Type B pancreatic cell (in vitro differentiated cells): ENCODE measurements at regions not wholly inside any gene's neighbourhood (a gene's known extent, or its start where the extent isn't known, plus 50 kb on each side); places are given as distances from the start of the nearest gene placed in this dataset.
A peak's percentile ranks its signal among the peaks of the same experiment; 100 is the strongest.

Experiments
- DNase-seq: peaks from one replicate; pipeline ENCODE4 v3.0.0; 2021; ENCODE audit warnings: mixed read lengths; ENCODE audit not compliant: unreplicated experiment; ENCODE audit errors: extremely low spot score
- H3K27ac Mint-ChIP-seq: 2 replicates; pipeline ENCODE4 v1.8.0; 2021; ENCODE audit warnings: mild to moderate bottlenecking, mixed read lengths
- H3K27me3 Mint-ChIP-seq: 2 replicates; pipeline ENCODE4 v1.8.0; 2021; ENCODE audit warnings: mixed read lengths
- H3K36me3 Mint-ChIP-seq: 2 replicates; pipeline ENCODE4 v1.8.0; 2021; ENCODE audit warnings: mixed read lengths
- H3K4me1 Mint-ChIP-seq: one replicate; pipeline ENCODE4 v1.8.0; 2021; ENCODE audit warnings: mixed read lengths; ENCODE audit not compliant: unreplicated experiment
- H3K4me3 Mint-ChIP-seq: 2 replicates; pipeline ENCODE4 v1.8.0; 2021; ENCODE audit warnings: mild to moderate bottlenecking, mixed read lengths
- H3K9me3 Mint-ChIP-seq: 2 replicates; pipeline ENCODE4 v1.8.0; 2021; ENCODE audit warnings: mixed read lengths
- TF ChIP-seq, protein P1 (sequence below): fragments of 200-600 bp; sonication (generic); conservative IDR thresholded peaks from 2 replicates; pipeline ENCODE4 v1.5.0; 2021; ENCODE audit warnings: antibody characterized with exemption, mild to moderate bottlenecking

- TF ChIP-seq, protein P1, sequence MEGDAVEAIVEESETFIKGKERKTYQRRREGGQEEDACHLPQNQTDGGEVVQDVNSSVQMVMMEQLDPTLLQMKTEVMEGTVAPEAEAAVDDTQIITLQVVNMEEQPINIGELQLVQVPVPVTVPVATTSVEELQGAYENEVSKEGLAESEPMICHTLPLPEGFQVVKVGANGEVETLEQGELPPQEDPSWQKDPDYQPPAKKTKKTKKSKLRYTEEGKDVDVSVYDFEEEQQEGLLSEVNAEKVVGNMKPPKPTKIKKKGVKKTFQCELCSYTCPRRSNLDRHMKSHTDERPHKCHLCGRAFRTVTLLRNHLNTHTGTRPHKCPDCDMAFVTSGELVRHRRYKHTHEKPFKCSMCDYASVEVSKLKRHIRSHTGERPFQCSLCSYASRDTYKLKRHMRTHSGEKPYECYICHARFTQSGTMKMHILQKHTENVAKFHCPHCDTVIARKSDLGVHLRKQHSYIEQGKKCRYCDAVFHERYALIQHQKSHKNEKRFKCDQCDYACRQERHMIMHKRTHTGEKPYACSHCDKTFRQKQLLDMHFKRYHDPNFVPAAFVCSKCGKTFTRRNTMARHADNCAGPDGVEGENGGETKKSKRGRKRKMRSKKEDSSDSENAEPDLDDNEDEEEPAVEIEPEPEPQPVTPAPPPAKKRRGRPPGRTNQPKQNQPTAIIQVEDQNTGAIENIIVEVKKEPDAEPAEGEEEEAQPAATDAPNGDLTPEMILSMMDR, result no peak
Measured at GRCh38 chr13:40197936-40198595, 468.4 kb downstream of the FOXO1 start.

GRCh38 chr13:40200273-40200978 lies 466.0 kb downstream of the FOXO1 start:
- no peaks in the 10 kb centered on the region for H3K27me3 Mint-ChIP-seq
- H3K36me3 Mint-ChIP-seq, result no peaks in the 10 kb centered on the region
- H3K9me3 Mint-ChIP-seq, result peaks cover 3% of the 10 kb centered on the region
- H3K27ac Mint-ChIP-seq, result no peak overlapping the region
- TF ChIP-seq, protein P1, result no peak
- no peaks in the 10 kb centered on the region for H3K4me1 Mint-ChIP-seq
- no peak overlapping the region for H3K4me3 Mint-ChIP-seq
- DNase-seq, result no peak

More at GRCh38 chr13:40197936-40198595, 468.4 kb downstream of the FOXO1 start:
- Mint-ChIP-seq H3K9me3 (no peaks in the 10 kb centered on the region), H3K4me3 (no peak overlapping the region), H3K27ac (no peak overlapping the region), H3K36me3 (no peaks in the 10 kb centered on the region), H3K4me1 (peaks cover 3% of the 10 kb centered on the region), H3K27me3 (no peaks in the 10 kb centered on the region)
- DNase-seq, result no peak

GRCh38 chr13:40204246-40204645 lies 462.2 kb downstream of the FOXO1 start:
- no peak for DNase-seq
- TF ChIP-seq, protein P1, result no peak
- Mint-ChIP-seq H3K9me3 (peaks cover 3% of the 10 kb centered on the region), H3K36me3 (no peaks in the 10 kb centered on the region), H3K4me1 (no peaks in the 10 kb centered on the region), H3K27ac (no peak overlapping the region), H3K27me3 (no peaks in the 10 kb centered on the region), H3K4me3 (no peak overlapping the region)

GRCh38 chr13:40205771-40206240 lies 460.6 kb downstream of the FOXO1 start:
- H3K36me3 Mint-ChIP-seq, result no peaks in the 10 kb centered on the region
- TF ChIP-seq, protein P1, result no peak
- no peak overlapping the region for H3K4me3 Mint-ChIP-seq
- DNase-seq, result no peak
- no peaks in the 10 kb centered on the region for H3K4me1 Mint-ChIP-seq
- H3K27ac Mint-ChIP-seq, result peak overlapping the region; percentile 14
- H3K27me3 Mint-ChIP-seq, result no peaks in the 10 kb centered on the region
- H3K9me3 Mint-ChIP-seq, result peaks cover 3% of the 10 kb centered on the region

GRCh38 chr13:40206241-40207000 lies 460.0 kb downstream of the FOXO1 start:
- H3K36me3 Mint-ChIP-seq, result no peaks in the 10 kb centered on the region
- peaks cover 3% of the 10 kb centered on the region for H3K9me3 Mint-ChIP-seq
- TF ChIP-seq, protein P1, result no peak
- no peak overlapping the region for H3K4me3 Mint-ChIP-seq
- H3K4me1 Mint-ChIP-seq, result no peaks in the 10 kb centered on the region
- peaks cover under 1% of the 10 kb centered on the region for H3K27me3 Mint-ChIP-seq
- H3K27ac Mint-ChIP-seq, result peak overlapping the region; percentile 67
- no peak for DNase-seq
